ENCODE measurements at regions not wholly inside any gene's neighbourhood (a gene's known extent, or its start where the extent isn't known, plus 50 kb on each side); places are given as distances from the start of the nearest gene placed in this dataset.

GRCh38 chrX:2578864-2579263 is 78.1 kb upstream of the DHRSX start:
- H2AFZ ChIP-seq (ENCODE audit: low read depth, low read length) = no peak overlapping the region
- no peak overlapping the region for H3K27ac ChIP-seq (ENCODE audit: low read length)
- no peaks in the 10 kb centered on the region for H3K36me3 ChIP-seq (ENCODE audit: insufficient read depth, low read length)
- no peaks in the 10 kb centered on the region for H4K20me1 ChIP-seq (ENCODE audit: insufficient read depth)
- TF ChIP-seq RAD21 (conservative IDR thresholded peaks at IDR 0.05) = no peak
- TF ChIP-seq CTCF (IDR thresholded peaks at IDR 0.05; ENCODE audit: poor library complexity, severe bottlenecking) = no peak
- TF ChIP-seq EP300 (conservative IDR thresholded peaks at IDR 0.05; ENCODE audit: poor library complexity, severe bottlenecking) = no peak
- no peak for TF ChIP-seq SMC3 (conservative IDR thresholded peaks at IDR 0.05; ENCODE audit: poor library complexity)
- TF ChIP-seq EZH2 (IDR thresholded peaks at IDR 0.05; ENCODE audit: borderline replicate concordance, insufficient read depth, low read length, poor library complexity, severe bottlenecking) = no peak
- TF ChIP-seq TAF1 (IDR thresholded peaks at IDR 0.05; ENCODE audit: low read depth) = no peak
- no peak for TF ChIP-seq REST (IDR thresholded peaks at IDR 0.05; ENCODE audit: borderline replicate concordance)
- no peak for TF ChIP-seq POLR2AphosphoS5 (IDR thresholded peaks at IDR 0.05)
- no peak for TF ChIP-seq MXI1 (conservative IDR thresholded peaks at IDR 0.05; ENCODE audit: poor library complexity, severe bottlenecking)
- peaks cover 3% of the 10 kb centered on the region for H3K27me3 ChIP-seq (ENCODE audit: insufficient read depth, low read depth, low read length)
- H3K9me2 ChIP-seq (ENCODE audit: insufficient read depth, low read length) = no peaks in the 10 kb centered on the region
- no peaks in the 10 kb centered on the region for H3F3A ChIP-seq (ENCODE audit: insufficient read depth, low read length, poor library complexity, severe bottlenecking)
- no peak overlapping the region for H3K9ac ChIP-seq (ENCODE audit: low read length)
- peaks cover 40% of the 10 kb centered on the region for H3K79me2 ChIP-seq (replicated peaks; ENCODE audit: insufficient read depth, low read length)
- H3K4me2 ChIP-seq (ENCODE audit: low read length) = no peak overlapping the region
- H3K4me3 ChIP-seq (ENCODE audit: low read length) = no peak overlapping the region
- H3K9me3 ChIP-seq (ENCODE audit: low read length) = no peaks in the 10 kb centered on the region

- Histone ChIP-seq H3K36me3 (ENCODE audit: insufficient read depth, low read length) (no peaks in the 10 kb centered on the region), H3F3A (ENCODE audit: insufficient read depth, low read length, poor library complexity, severe bottlenecking) (no peaks in the 10 kb centered on the region), H3K9me2 (ENCODE audit: insufficient read depth, low read length) (no peaks in the 10 kb centered on the region), H3K4me2 (ENCODE audit: low read length) (no peak overlapping the region), H3K79me2 (replicated peaks; ENCODE audit: insufficient read depth, low read length) (peaks cover 36% of the 10 kb centered on the region), H2AFZ (ENCODE audit: low read depth, low read length) (no peak overlapping the region), H3K27ac (ENCODE audit: low read length) (no peak overlapping the region), H3K9ac (ENCODE audit: low read length) (no peak overlapping the region), H3K9me3 (ENCODE audit: low read length) (no peaks in the 10 kb centered on the region), H4K20me1 (ENCODE audit: insufficient read depth) (no peaks in the 10 kb centered on the region), H3K27me3 (ENCODE audit: insufficient read depth, low read depth, low read length) (no peaks in the 10 kb centered on the region), H3K4me3 (ENCODE audit: low read length) (peak overlapping the region; percentile 35)
- TF ChIP-seq EP300 (conservative IDR thresholded peaks at IDR 0.05; ENCODE audit: poor library complexity, severe bottlenecking) (no peak), SMC3 (conservative IDR thresholded peaks at IDR 0.05; ENCODE audit: poor library complexity) (no peak), CTCF (IDR thresholded peaks at IDR 0.05; ENCODE audit: poor library complexity, severe bottlenecking) (no peak), MXI1 (conservative IDR thresholded peaks at IDR 0.05; ENCODE audit: poor library complexity, severe bottlenecking) (no peak), REST (IDR thresholded peaks at IDR 0.05; ENCODE audit: borderline replicate concordance) (peak; percentile 16), RAD21 (conservative IDR thresholded peaks at IDR 0.05) (no peak), EZH2 (IDR thresholded peaks at IDR 0.05; ENCODE audit: borderline replicate concordance, insufficient read depth, low read length, poor library complexity, severe bottlenecking) (no peak)
Observed at GRCh38 chrX:2577844-2578466, 77.2 kb upstream of the DHRSX start.
